ENCODE measurements at regions not wholly inside any gene's neighbourhood (a gene's known extent, or its start where the extent isn't known, plus 50 kb on each side); places are given as distances from the start of the nearest gene placed in this dataset.

GRCh38 chr3:16067837-16068471, 106.5 kb upstream of the GALNT15 start:
- in situ Hi-C loops (cut with MboI; ENCODE audit: low sequenced_read_pairs) (loop anchor here (25.0 kb wide), 1 partner anchor 431 kb away; no protein-coding TSS in a partner anchor), dilution Hi-C loops (cut with HindIII; ENCODE audit: low sequenced_read_pairs, unreplicated experiment) (no loop called here)
- H3K9ac ChIP-seq (ENCODE audit: low read depth, low read length), result peak overlapping the region; percentile 64

More at GRCh38 chr3:16067837-16068471, 106.5 kb upstream of the GALNT15 start:
- Histone ChIP-seq H3K14ac (replicated peaks; ENCODE audit: low read depth, low read length) (peak overlapping the region; percentile 94), H2BK15ac (ENCODE audit: low read depth, low read length) (peak overlapping the region; percentile 52), H2AFZ (replicated peaks; ENCODE audit: low read length, poor library complexity) (no peak overlapping the region), H3K9me3 (ENCODE audit: control insufficient read depth, insufficient read depth, low read length) (no peaks in the 10 kb centered on the region), H2AK5ac (ENCODE audit: low read depth, low read length) (peak overlapping the region; percentile 89), H2BK20ac (ENCODE audit: low read depth, low read length) (peak overlapping the region; percentile 97), H3K9me1 (ENCODE audit: insufficient read depth, low read length) (peaks cover 35% of the 10 kb centered on the region), H4K91ac (ENCODE audit: insufficient read depth, low read depth, low read length) (peak overlapping the region; percentile 98), H3K4me1 (ENCODE audit: control insufficient read depth, insufficient read depth, low read length) (peaks cover 36% of the 10 kb centered on the region), H2AK9ac (replicated peaks; ENCODE audit: low read depth, low read length, poor library complexity) (peak overlapping the region; percentile 19), H4K20me1 (ENCODE audit: insufficient read depth, low read length) (no peaks in the 10 kb centered on the region), H3K36me3 (ENCODE audit: control insufficient read depth, insufficient read depth, low read length) (no peaks in the 10 kb centered on the region), H3K27me3 (ENCODE audit: control insufficient read depth, insufficient read depth, low read length) (no peaks in the 10 kb centered on the region), H3K4ac (ENCODE audit: low read depth, low read length) (peak overlapping the region; percentile 99), H3K56ac (ENCODE audit: extremely low read depth, insufficient read depth, low read length) (peak overlapping the region; percentile 90), H3K4me3 (ENCODE audit: insufficient read depth, low read depth, low read length) (no peak overlapping the region), H3K79me1 (ENCODE audit: low read depth in 1 of 2, low read length in 2 of 2) (peaks cover 4 to 34% of the 10 kb centered on the region in 2 experiments; a peak in 3 of 4 replicates), H2BK120ac (ENCODE audit: low read depth, low read length) (peak overlapping the region; percentile 95), H3K27ac (ENCODE audit: insufficient read depth, low read length) (peak overlapping the region; percentile 94), H2BK5ac (ENCODE audit: low read depth, low read length, poor library complexity, severe bottlenecking) (peak overlapping the region; percentile 98), H3K23ac (ENCODE audit: low read depth, low read length) (peak overlapping the region; percentile 87), H4K8ac (ENCODE audit: low read depth in 2 of 2, low read length in 2 of 2) (peak overlapping the region; percentile 74 to 93), H4K5ac (ENCODE audit: low read depth, low read length) (peak overlapping the region; percentile 96), H3K18ac (ENCODE audit: low read depth, low read length) (peak overlapping the region; percentile 92), H3K4me2 (ENCODE audit: low read depth, low read length) (peak overlapping the region; percentile 12; the same call in 1 of the 2 replicates)
- DNase-seq (peak; percentile 48), ATAC-seq (ENCODE audit: low read depth) (peak; percentile 3; the same call in 1 of the 2 replicates)
- POLR2A ChIA-PET (ENCODE audit: unreplicated experiment), result interaction anchor here (0.6 kb wide), 1 partner anchor 68 kb away, joined by 3 read pairs; no protein-coding TSS in a partner anchor
- no TSS peak for BruUV-seq (replicated peaks)
- no CpG with 5 or more reads among the region's 2 CpGs for WGBS, 2 experiments (ENCODE audit: extremely low coverage in 2 of 2, insufficient read length in 1 of 2)
- intact Hi-C loops (cut with micrococcal nuclease), result no loop called here
- peak; percentile 21 for TF ChIP-seq POLR2A (IDR thresholded peaks at IDR 0.05; ENCODE audit: low read depth, low read length)
- no peak for TF ChIP-seq BHLHE40 (IDR thresholded peaks at IDR 0.05; ENCODE audit: low read depth, low read length)
- CTCF ChIA-PET, result interaction anchor here (0.6 to 1.6 kb wide), 4 partner anchors 16 to 417 kb away, joined by 3 to 5 read pairs (median 4); partner anchors contain the start of gene GALNT15

Data from IMR-90 (cell line).